Stomach smooth muscle (tissue), 2 donors: ENCODE measurements at regions not wholly inside any gene's neighbourhood (a gene's known extent, or its start where the extent isn't known, plus 50 kb on each side); places are given as distances from the start of the nearest gene placed in this dataset.
"Not testable (repeated sequence)": the region's sequence is repeated elsewhere in the genome, so short reads cannot be mapped to it uniquely, and the experiment has no call there.

ENCODE experiments used
- H3K27ac ChIP-seq: one replicate; pipeline ENCODE4 v1.7.0; 2013; ENCODE audit warnings: mild to moderate bottlenecking, low read length, inconsistent platforms
- H3K27me3 ChIP-seq, 2 donors: one replicate each; pipeline ENCODE4 v1.7.0; 2013; ENCODE audit warnings: low read length in 2 of 2; ENCODE audit not compliant: insufficient read depth in 2 of 2, control insufficient read depth in 1 of 2
- H3K36me3 ChIP-seq, 2 donors: one replicate each; pipeline ENCODE4 v1.7.0; 2013; ENCODE audit warnings: low read length in 2 of 2; ENCODE audit not compliant: control insufficient read depth in 2 of 2, insufficient read depth in 2 of 2
- H3K4me1 ChIP-seq: one replicate; pipeline ENCODE4 v1.7.0; 2013; ENCODE audit warnings: low read length; ENCODE audit not compliant: control insufficient read depth, insufficient read depth
- H3K4me3 ChIP-seq, 2 donors: one replicate each; pipeline ENCODE4 v1.7.0; 2013; ENCODE audit warnings: low read length in 2 of 2
- H3K9ac ChIP-seq, 2 donors: one replicate each; pipeline ENCODE4 v1.7.0; 2013; ENCODE audit warnings: low read length in 2 of 2, mild to moderate bottlenecking in 1 of 2
- H3K9me3 ChIP-seq, 2 donors: one replicate each; pipeline ENCODE4 v1.7.0; 2013; ENCODE audit warnings: low read length in 2 of 2; ENCODE audit not compliant: control insufficient read depth in 2 of 2
- donor health status: healthy.
- donor health status: Pancreatic carcinoma.

DNA sequence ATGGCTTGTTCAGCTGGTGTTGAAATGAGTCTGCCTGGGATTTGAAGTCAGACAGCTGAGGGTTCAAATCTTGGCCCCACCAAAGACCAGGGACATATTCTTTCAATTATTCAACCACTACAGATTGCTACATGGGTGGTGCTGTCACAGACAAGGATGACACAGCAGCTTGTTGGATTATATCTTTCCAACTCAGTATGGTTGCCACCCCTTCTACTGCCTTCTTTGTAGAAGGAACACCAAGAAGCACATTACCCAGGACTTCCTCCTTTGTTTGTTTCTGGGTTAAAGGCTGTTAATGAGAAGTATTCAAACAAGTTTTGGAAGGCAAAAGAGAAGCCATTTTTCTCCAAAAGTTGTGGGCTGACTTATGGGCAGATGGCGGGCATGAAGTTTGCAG lies 78.6 kb downstream of the COPRS start:
- no peak overlapping the region for H3K27ac ChIP-seq
- no peak overlapping the region for H3K9ac ChIP-seq
- no peak overlapping the region for H3K4me3 ChIP-seq
- no peaks in the 10 kb centered on the region for H3K27me3 ChIP-seq
- no peaks in the 10 kb centered on the region for H3K9me3 ChIP-seq
- no peaks in the 10 kb centered on the region for H3K4me1 ChIP-seq
- H3K36me3 ChIP-seq, result no peaks in the 10 kb centered on the region

DNA sequence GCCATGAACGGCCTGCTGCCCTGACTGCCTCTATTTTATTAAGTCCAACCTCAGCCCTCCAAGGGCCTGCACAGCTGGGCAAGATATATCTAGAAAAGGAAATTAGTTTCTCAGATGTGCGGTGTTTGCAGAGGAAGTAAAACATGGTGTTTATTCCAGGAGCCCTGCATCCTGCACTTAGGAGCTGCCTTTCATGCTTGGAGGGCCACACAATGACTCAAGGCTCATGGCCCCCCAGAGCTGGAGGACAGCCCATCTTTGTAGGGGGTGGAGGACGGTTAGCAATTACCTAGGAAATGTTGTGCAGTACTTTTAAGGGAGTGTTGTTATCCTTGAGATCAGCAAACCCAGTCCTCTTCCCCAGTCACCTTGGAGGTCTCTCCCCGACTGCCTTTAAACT lies 80.5 kb downstream of the COPRS start:
- H3K9ac ChIP-seq, result no peak overlapping the region
- H3K4me1 ChIP-seq, result no peaks in the 10 kb centered on the region
- H3K36me3 ChIP-seq, result no peaks in the 10 kb centered on the region
- no peaks in the 10 kb centered on the region for H3K27me3 ChIP-seq
- H3K9me3 ChIP-seq, result no peaks in the 10 kb centered on the region
- H3K27ac ChIP-seq, result no peak overlapping the region
- no peak overlapping the region for H3K4me3 ChIP-seq

GRCh38 chr17:31771328-31771727 lies 87.7 kb downstream of the COPRS start:
- not testable (repeated sequence) for H3K27ac ChIP-seq, H3K4me1 ChIP-seq, H3K9ac ChIP-seq, H3K27me3 ChIP-seq, H3K36me3 ChIP-seq, H3K9me3 ChIP-seq, H3K4me3 ChIP-seq

DNA sequence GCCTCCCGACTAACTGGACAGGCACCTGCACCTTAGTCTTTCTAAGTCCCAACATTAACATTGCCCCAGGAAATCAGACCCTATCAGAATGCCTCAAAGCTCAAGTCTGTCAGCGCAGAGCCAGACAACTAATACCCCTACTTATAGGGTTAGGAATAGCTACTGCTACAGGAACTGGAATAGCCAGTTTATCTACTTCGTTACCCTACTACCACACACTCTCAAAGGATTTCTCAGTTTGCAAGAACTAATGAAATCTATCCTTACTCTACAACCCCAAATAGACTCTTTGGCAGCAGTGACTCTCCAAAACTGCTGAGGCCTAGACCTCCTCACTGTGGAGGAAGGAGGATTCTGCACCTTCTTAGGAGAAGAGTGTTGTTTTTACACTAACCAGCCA lies 88.5 kb downstream of the COPRS start:
- not testable (repeated sequence) for H3K9ac ChIP-seq, H3K9me3 ChIP-seq, H3K27me3 ChIP-seq, H3K27ac ChIP-seq, H3K4me1 ChIP-seq, H3K36me3 ChIP-seq, H3K4me3 ChIP-seq

DNA sequence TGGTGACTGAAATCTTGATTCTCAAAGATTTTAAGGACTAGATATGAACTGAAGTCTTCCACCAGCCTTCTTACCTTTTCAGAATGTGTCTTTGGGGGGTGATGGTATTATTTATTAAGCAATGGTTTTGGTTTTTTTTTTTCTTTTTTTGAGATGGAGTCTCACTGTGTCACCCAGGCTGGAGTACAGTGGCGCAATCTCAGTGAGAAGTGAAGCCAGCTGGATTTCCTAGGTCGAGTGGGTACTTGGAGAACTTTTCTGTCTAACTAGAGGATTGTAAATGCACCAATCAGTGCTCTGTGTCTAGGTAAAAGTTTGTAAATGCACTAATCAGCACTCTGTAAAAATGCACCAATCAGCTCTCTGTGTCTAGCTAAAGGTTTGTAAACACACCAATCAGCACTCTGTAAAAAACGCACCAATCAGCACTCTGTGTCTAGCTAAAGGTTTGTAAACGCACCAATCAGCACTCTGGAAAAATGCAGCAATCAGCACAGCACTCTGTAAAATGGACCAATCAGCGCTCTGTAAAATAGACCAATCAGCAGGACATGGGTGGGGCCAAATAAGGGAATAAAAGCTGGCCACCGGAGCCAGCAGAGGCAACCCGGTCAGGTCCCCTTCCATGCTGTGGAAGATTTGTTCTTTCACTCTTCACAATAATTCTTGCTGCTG lies 97.1 kb downstream of the COPRS start:
- not testable (repeated sequence) for H3K4me1 ChIP-seq, H3K9ac ChIP-seq, H3K27me3 ChIP-seq, H3K4me3 ChIP-seq, H3K9me3 ChIP-seq, H3K36me3 ChIP-seq, H3K27ac ChIP-seq

DNA sequence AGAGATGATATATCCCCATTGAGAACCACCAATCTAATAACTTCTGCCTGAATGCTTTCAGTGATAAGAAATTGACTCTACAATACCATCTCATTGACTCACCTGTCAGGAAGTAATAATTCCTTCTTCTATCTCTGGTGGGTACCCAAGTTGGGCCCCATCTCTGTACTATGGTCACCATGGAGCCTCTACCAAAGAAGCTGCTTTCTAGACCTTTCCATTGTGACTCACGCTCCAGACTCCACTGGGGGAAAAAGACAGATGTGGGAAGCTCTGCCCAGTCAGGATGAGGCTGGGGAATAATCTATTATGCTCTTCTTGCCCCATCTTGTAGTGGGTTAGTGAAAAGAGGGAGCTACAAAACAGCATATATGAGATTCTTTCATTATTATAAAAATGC lies 100.4 kb downstream of the COPRS start:
- Histone ChIP-seq H3K27me3 (no peaks in the 10 kb centered on the region), H3K36me3 (no peaks in the 10 kb centered on the region), H3K9ac (no peak overlapping the region), H3K4me3 (no peak overlapping the region), H3K4me1 (no peaks in the 10 kb centered on the region), H3K27ac (no peak overlapping the region), H3K9me3 (no peaks in the 10 kb centered on the region)

GRCh38 chr17:31757097-31757496 lies 101.9 kb downstream of the COPRS start:
- H3K27me3 ChIP-seq, result no peaks in the 10 kb centered on the region
- no peaks in the 10 kb centered on the region for H3K4me1 ChIP-seq
- no peak overlapping the region for H3K9ac ChIP-seq
- H3K27ac ChIP-seq, result no peak overlapping the region
- H3K4me3 ChIP-seq, result no peak overlapping the region
- H3K36me3 ChIP-seq, result no peaks in the 10 kb centered on the region
- H3K9me3 ChIP-seq, result no peaks in the 10 kb centered on the region

DNA sequence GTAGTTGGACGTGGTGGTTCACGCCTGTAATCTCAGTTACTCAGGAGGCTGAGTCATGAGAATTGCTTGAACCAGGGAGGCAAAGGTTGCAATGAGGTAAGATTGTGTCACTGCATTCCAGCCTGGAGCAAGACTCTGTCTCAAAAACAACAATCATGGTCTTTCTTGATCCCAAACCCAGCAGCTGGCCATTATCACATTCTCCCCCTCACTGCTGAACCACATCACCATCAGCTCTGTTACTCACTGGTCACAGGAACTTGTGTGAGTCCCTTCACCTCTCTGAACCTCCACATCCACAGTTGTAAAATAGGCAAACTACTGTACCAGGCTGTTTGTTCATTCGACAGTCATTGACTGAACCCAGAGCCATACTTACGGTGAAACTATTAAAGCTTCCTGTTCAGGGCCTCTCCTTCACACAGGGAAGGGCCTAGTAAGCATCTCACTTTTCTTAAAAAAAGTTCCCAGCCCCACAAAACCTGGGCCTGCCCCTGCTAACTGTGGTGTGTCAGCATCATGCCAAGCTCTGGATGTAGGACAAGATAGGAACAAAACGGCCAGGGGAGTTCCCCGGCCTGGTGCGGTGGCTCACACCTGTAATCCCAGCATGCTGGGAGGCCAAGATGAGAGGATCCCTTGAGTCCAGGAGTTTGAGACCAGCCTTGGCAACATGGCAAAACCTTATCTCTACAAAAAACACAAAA lies 104.7 kb downstream of the COPRS start:
- Histone ChIP-seq H3K4me3 (no peak overlapping the region), H3K27ac (no peak overlapping the region), H3K4me1 (no peaks in the 10 kb centered on the region), H3K9ac (no peak overlapping the region), H3K36me3 (no peaks in the 10 kb centered on the region), H3K27me3 (no peaks in the 10 kb centered on the region), H3K9me3 (no peaks in the 10 kb centered on the region)

DNA sequence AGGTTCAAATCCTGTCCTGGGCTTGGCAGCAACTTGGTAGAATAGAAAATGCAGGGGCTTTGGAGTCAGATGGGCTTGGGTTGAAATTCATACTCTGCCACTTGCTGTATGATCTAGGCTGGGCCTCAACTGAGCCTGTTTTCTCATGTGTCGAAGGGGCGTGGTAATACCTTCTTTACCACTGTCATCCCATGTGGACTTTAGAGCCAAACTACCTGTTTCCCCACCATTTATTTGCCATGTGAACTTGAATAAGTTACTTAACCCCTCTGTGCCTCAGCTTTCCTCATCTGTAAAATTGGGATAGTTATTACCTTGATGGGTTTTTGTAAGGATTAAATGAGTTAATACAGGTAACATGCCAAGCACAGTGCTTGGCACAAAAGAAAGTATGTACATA lies 106.0 kb downstream of the COPRS start:
- H3K9me3 ChIP-seq, result no peaks in the 10 kb centered on the region

GRCh38 chr17:31752584-31752983 lies 106.5 kb downstream of the COPRS start:
- Histone ChIP-seq H3K27me3 (no peaks in the 10 kb centered on the region), H3K36me3 (no peaks in the 10 kb centered on the region), H3K4me3 (no peak overlapping the region), H3K9me3 (no peaks in the 10 kb centered on the region), H3K27ac (no peak overlapping the region), H3K9ac (no peak overlapping the region), H3K4me1 (no peaks in the 10 kb centered on the region)

More for the DNA sequence above, 106.0 kb downstream of the COPRS start:
- no peaks in the 10 kb centered on the region for H3K36me3 ChIP-seq
- H3K4me3 ChIP-seq, result no peak overlapping the region
- H3K9ac ChIP-seq, result no peak overlapping the region
- H3K27ac ChIP-seq, result no peak overlapping the region
- H3K4me1 ChIP-seq, result no peaks in the 10 kb centered on the region
- H3K27me3 ChIP-seq, result no peaks in the 10 kb centered on the region

DNA sequence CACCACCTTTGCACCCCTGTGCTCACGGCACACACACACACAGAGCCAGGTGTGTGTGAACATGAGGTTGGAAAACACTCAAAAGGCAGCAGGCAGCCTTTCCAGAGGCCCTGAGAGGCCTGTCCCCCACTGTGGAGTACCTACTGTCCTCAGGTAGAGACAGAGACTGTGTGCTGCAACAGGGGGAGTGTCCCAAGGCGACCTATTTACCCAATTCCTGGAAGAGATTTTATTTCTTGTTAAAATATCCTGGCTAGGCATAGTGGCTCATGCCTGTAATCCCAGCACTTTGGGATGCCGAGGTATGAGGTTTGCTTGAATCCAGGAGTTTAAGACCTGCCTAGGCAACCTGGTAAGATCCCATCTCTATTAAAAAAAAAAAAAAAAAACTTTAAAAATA lies 108.5 kb downstream of the COPRS start:
- H3K36me3 ChIP-seq, result no peaks in the 10 kb centered on the region
- no peaks in the 10 kb centered on the region for H3K9me3 ChIP-seq
- H3K4me3 ChIP-seq, result no peak overlapping the region
- H3K27ac ChIP-seq, result no peak overlapping the region
- no peaks in the 10 kb centered on the region for H3K27me3 ChIP-seq
- H3K9ac ChIP-seq, result no peak overlapping the region
- peaks cover 10% of the 10 kb centered on the region for H3K4me1 ChIP-seq
